GM21390 (cell line): ENCODE measurements at regions not wholly inside any gene's neighbourhood (a gene's known extent, or its start where the extent isn't known, plus 50 kb on each side); places are given as distances from the start of the nearest gene placed in this dataset.

ENCODE experiments used
- ATAC-seq: cut with Tn5 transposase; IDR thresholded peaks from one replicate; pipeline ENCODE4 v1.9.1; 2021; ENCODE audit not compliant: unreplicated experiment

- ATAC-seq: no peak
Observed at GRCh38 chr7:25314094-25314730, 85.9 kb upstream of the NPVF start.

GRCh38 chr7:25314731-25315267 lies 86.5 kb upstream of the NPVF start:
- ATAC-seq: no peak

GRCh38 chr7:25316366-25316765 lies 88.1 kb upstream of the NPVF start:
- no peak for ATAC-seq

- no peak for ATAC-seq
Observed at GRCh38 chr7:25318047-25318446, 89.8 kb upstream of the NPVF start.

- no peak for ATAC-seq
Observed at GRCh38 chr7:25319707-25320106, 91.4 kb upstream of the NPVF start.

- ATAC-seq: no peak
Observed at GRCh38 chr7:25320791-25321190, 92.5 kb upstream of the NPVF start.

- ATAC-seq: no peak
Observed at GRCh38 chr7:25321424-25321823, 93.1 kb upstream of the NPVF start.

GRCh38 chr7:25322473-25322872 lies 94.2 kb upstream of the NPVF start:
- no peak for ATAC-seq

- no peak for ATAC-seq
Observed at GRCh38 chr7:25325186-25325757, 97.0 kb upstream of the NPVF start.

- no peak for ATAC-seq
Observed at GRCh38 chr7:25326501-25327156, 98.3 kb upstream of the NPVF start.

GRCh38 chr7:25329815-25330214 lies 101.5 kb upstream of the NPVF start:
- no peak for ATAC-seq

- no peak for ATAC-seq
Observed at GRCh38 chr7:25333296-25333928, 105.1 kb upstream of the NPVF start.

GRCh38 chr7:25347360-25348066 lies 119.2 kb upstream of the NPVF start:
- ATAC-seq: no peak

GRCh38 chr7:25348104-25348503 lies 119.8 kb upstream of the NPVF start:
- no peak for ATAC-seq

GRCh38 chr7:25349283-25350017 lies 121.2 kb upstream of the NPVF start:
- no peak for ATAC-seq

GRCh38 chr7:25350041-25350440 lies 121.8 kb upstream of the NPVF start:
- ATAC-seq: no peak

- no peak for ATAC-seq
Observed at GRCh38 chr7:25351761-25352160, 123.5 kb upstream of the NPVF start.

- no peak for ATAC-seq
Observed at GRCh38 chr7:25353196-25353595, 124.9 kb upstream of the NPVF start.

- ATAC-seq: no peak
Observed at GRCh38 chr7:25353732-25354131, 125.4 kb upstream of the NPVF start.

GRCh38 chr7:25356534-25357151 lies 128.4 kb upstream of the NPVF start:
- no peak for ATAC-seq
